Suprapubic skin (tissue), 4 donors: ENCODE measurements at regions not wholly inside any gene's neighbourhood (a gene's known extent, or its start where the extent isn't known, plus 50 kb on each side); places are given as distances from the start of the nearest gene placed in this dataset.

Experiments used
- DNase-seq, 2 donors: peaks; one replicate each; pipeline ENCODE4 v3.0.0-alpha.2; 2019; ENCODE audit warnings: low spot score in 2 of 2
- H3K27ac ChIP-seq: fragments of 200-600 bp; sonication (generic); one replicate; pipeline ENCODE4 v1.5.1; 2019
- H3K27me3 ChIP-seq: fragments of 200-600 bp; sonication (generic); one replicate; pipeline ENCODE4 v1.5.1; 2019
- H3K36me3 ChIP-seq: fragments of 200-600 bp; sonication (generic); one replicate; pipeline ENCODE4 v1.5.1; 2019
- H3K4me1 ChIP-seq: fragments of 200-600 bp; sonication (generic); one replicate; pipeline ENCODE4 v1.5.1; 2019
- H3K4me3 ChIP-seq: fragments of 200-600 bp; sonication (generic); one replicate; pipeline ENCODE4 v1.5.1; 2019; ENCODE audit warnings: mild to moderate bottlenecking
- H3K9me3 ChIP-seq: fragments of 200-600 bp; sonication (generic); one replicate; pipeline ENCODE4 v1.5.1; 2019
- CTCF ChIP-seq, 2 donors: fragments of 200-600 bp in 1 of 2; fragments of 450-650 bp in 1 of 2; sonication (generic) in 1 of 2; IDR thresholded peaks; one replicate each; pipeline ENCODE4 v1.5.1; 2016 to 2019; ENCODE audit warnings: antibody characterized with exemption in 2 of 2, mild to moderate bottlenecking in 1 of 2, moderate library complexity in 1 of 2
- EP300 ChIP-seq: sonication (generic); formaldehyde crosslinking; IDR thresholded peaks from one replicate; pipeline ENCODE4 v1.6.1; 2017; ENCODE audit warnings: antibody characterized with exemption
- POLR2A ChIP-seq, 2 donors: fragments of 450-650 bp; IDR thresholded peaks; one replicate each; pipeline ENCODE4 v1.6.1; 2017; ENCODE audit warnings: antibody characterized with exemption in 2 of 2, mild to moderate bottlenecking in 2 of 2, moderate library complexity in 2 of 2
- POLR2AphosphoS5 ChIP-seq, 3 donors: sonication (generic); formaldehyde crosslinking; IDR thresholded peaks; one replicate each; pipeline ENCODE4 v1.6.1; 2017; ENCODE audit warnings: antibody characterized with exemption in 3 of 3
- WGBS: methylation state at CpG from one replicate; pipeline ENCODE4 v1.1.5; 2018; 5-methylcytosine and 5-hydroxymethylcytosine counted together

- 98% methylated on average over 1 of the region's 1 CpG for WGBS
These were observed 187.6 kb upstream of the CXXC4 start for GRCh38 chr4:104682311-104682710.

GRCh38 chr4:104693601-104694201, 199.0 kb upstream of the CXXC4 start:
- Histone ChIP-seq H3K27me3 (no peaks in the 10 kb centered on the region), H3K27ac (no peak overlapping the region), H3K9me3 (no peaks in the 10 kb centered on the region), H3K36me3 (no peaks in the 10 kb centered on the region), H3K4me1 (no peaks in the 10 kb centered on the region), H3K4me3 (no peak overlapping the region)
- WGBS: 66% methylated on average over 5 of the region's 5 CpGs
- no peak for DNase-seq
- TF ChIP-seq EP300 (no peak), POLR2AphosphoS5 (IDR thresholded peaks at IDR 0.05) (no peak), CTCF (IDR thresholded peaks at IDR 0.05) (no peak), POLR2A (IDR thresholded peaks at IDR 0.05) (no peak)

More at GRCh38 chr4:104682311-104682710, 187.6 kb upstream of the CXXC4 start:
- Histone ChIP-seq H3K4me1 (no peaks in the 10 kb centered on the region), H3K4me3 (no peak overlapping the region), H3K27me3 (no peaks in the 10 kb centered on the region), H3K27ac (no peak overlapping the region), H3K36me3 (no peaks in the 10 kb centered on the region), H3K9me3 (no peaks in the 10 kb centered on the region)
- TF ChIP-seq CTCF (IDR thresholded peaks at IDR 0.05) (no peak), EP300 (no peak), POLR2AphosphoS5 (IDR thresholded peaks at IDR 0.05) (no peak), POLR2A (IDR thresholded peaks at IDR 0.05) (no peak)
- DNase-seq: no peak

GRCh38 chr4:104716584-104716983, 221.9 kb upstream of the CXXC4 start:
- TF ChIP-seq POLR2A (IDR thresholded peaks at IDR 0.05) (no peak), POLR2AphosphoS5 (IDR thresholded peaks at IDR 0.05) (no peak), EP300 (no peak), CTCF (IDR thresholded peaks at IDR 0.05) (no peak)
- Histone ChIP-seq H3K27me3 (no peaks in the 10 kb centered on the region), H3K9me3 (no peaks in the 10 kb centered on the region), H3K4me3 (no peak overlapping the region), H3K36me3 (no peaks in the 10 kb centered on the region), H3K27ac (no peak overlapping the region), H3K4me1 (no peaks in the 10 kb centered on the region)
- WGBS: 86% methylated on average over 2 of the region's 2 CpGs
- no peak for DNase-seq

- H3K4me3 ChIP-seq: no peak overlapping the region
- 80% methylated on average over 4 of the region's 4 CpGs for whole genome bisulfite sequencing
- no peaks in the 10 kb centered on the region for H3K36me3 ChIP-seq
- DNase-seq: no peak
- TF ChIP-seq POLR2A (IDR thresholded peaks at IDR 0.05) (no peak), EP300 (no peak), POLR2AphosphoS5 (IDR thresholded peaks at IDR 0.05) (no peak)
- no peak overlapping the region for H3K27ac ChIP-seq
- no peaks in the 10 kb centered on the region for H3K4me1 ChIP-seq
- no peaks in the 10 kb centered on the region for H3K27me3 ChIP-seq
- H3K9me3 ChIP-seq: no peaks in the 10 kb centered on the region
These were observed 225.0 kb upstream of the CXXC4 start for GRCh38 chr4:104719539-104720230.

- DNase-seq: no peak
- Histone ChIP-seq H3K4me1 (no peaks in the 10 kb centered on the region), H3K27ac (no peak overlapping the region), H3K9me3 (no peaks in the 10 kb centered on the region), H3K4me3 (no peak overlapping the region), H3K27me3 (no peaks in the 10 kb centered on the region), H3K36me3 (no peaks in the 10 kb centered on the region)
- no peak for TF ChIP-seq POLR2A (IDR thresholded peaks at IDR 0.05)
- TF ChIP-seq EP300: no peak
- no peak for TF ChIP-seq POLR2AphosphoS5 (IDR thresholded peaks at IDR 0.05)
- no peak for TF ChIP-seq CTCF (IDR thresholded peaks at IDR 0.05)
- 83% methylated on average over 1 of the region's 1 CpG for WGBS
These were observed 227.8 kb upstream of the CXXC4 start for GRCh38 chr4:104722467-104722866.
